GM10248 (cell line): ENCODE measurements at regions not wholly inside any gene's neighbourhood (a gene's known extent, or its start where the extent isn't known, plus 50 kb on each side); places are given as distances from the start of the nearest gene placed in this dataset.

Experiments used
- CTCF ChIA-PET: fragments of 300-600 bp; sonication (Branson Sonifier 250); formaldehyde crosslinking; extraction: SDS; loops from one replicate; lab custom pipeline; 2021; ENCODE audit warnings: antibody characterized with exemption; lab: Yijun Ruan, JAX
- POLR2A ChIA-PET: fragments of 350-650 bp; sonication (Branson Sonifier 250); formaldehyde crosslinking; extraction: SDS; loops from one replicate; lab custom pipeline; 2020; ENCODE audit warnings: antibody characterized with exemption; lab: Yijun Ruan, JAX
- DNase-seq: peaks from one replicate; pipeline ENCODE4 v3.0.0; 2012; ENCODE audit errors: extremely low spot score
- TF ChIP-seq, protein P1 (sequence below): IDR thresholded peaks from 2 replicates; pipeline ENCODE4 v1.5.1; 2012; ENCODE audit warnings: mild to moderate bottlenecking, low read depth; ENCODE audit errors: extremely low read depth, missing control alignments, control extremely low read depth

DNA sequence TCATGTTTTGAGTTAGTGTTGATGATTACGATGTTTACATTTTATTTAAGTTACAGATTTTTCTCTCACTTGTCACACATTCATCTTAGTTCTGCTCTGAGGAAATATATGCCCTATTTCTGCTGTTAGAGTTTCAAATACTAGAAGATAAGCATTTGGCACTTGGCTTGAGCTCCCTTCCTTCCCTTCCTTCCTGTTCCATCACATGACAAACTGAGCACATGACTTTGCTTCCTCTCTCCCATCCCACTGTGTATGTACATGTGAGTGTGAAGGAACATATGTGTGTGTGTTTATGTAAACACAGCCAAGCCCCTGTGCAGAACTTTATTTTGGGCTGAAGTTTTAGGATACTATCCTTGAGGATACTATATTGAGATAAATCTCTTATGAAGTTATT lies 795.9 kb upstream of the IGFBP3 start:
- ChIA-PET POLR2A (no interaction called here), CTCF (no interaction called here)
- DNase-seq: no peak

DNA sequence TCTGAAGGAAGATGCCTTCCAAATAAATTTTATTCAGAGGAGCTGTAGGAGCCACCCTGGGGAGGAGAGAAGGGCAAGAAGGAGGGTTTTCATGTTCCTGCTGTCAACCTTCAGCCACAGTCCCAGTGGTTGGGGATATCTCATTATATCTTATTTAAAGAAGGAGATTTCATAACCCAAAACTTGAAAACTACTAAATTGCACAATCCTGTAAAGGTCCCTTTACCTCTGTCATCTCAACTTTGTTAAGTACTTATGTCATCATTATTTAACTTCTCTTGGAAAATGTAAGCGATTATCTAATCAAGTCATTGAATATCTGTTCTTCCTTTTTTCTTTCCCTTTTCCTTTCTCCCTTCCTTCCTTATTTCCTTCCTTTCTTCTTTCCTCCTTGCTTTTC lies 794.5 kb upstream of the IGFBP3 start:
- TF ChIP-seq, protein P1, sequence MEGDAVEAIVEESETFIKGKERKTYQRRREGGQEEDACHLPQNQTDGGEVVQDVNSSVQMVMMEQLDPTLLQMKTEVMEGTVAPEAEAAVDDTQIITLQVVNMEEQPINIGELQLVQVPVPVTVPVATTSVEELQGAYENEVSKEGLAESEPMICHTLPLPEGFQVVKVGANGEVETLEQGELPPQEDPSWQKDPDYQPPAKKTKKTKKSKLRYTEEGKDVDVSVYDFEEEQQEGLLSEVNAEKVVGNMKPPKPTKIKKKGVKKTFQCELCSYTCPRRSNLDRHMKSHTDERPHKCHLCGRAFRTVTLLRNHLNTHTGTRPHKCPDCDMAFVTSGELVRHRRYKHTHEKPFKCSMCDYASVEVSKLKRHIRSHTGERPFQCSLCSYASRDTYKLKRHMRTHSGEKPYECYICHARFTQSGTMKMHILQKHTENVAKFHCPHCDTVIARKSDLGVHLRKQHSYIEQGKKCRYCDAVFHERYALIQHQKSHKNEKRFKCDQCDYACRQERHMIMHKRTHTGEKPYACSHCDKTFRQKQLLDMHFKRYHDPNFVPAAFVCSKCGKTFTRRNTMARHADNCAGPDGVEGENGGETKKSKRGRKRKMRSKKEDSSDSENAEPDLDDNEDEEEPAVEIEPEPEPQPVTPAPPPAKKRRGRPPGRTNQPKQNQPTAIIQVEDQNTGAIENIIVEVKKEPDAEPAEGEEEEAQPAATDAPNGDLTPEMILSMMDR: no peak
- POLR2A ChIA-PET: no interaction called here
- no peak for DNase-seq
- CTCF ChIA-PET: interaction anchor here (0.7 to 1.3 kb wide), 2 partner anchors 8 to 27 kb away, joined by 3 to 4 read pairs; no protein-coding TSS in a partner anchor

More for the DNA sequence above, 795.9 kb upstream of the IGFBP3 start:
- TF ChIP-seq, protein P1: no peak

DNA sequence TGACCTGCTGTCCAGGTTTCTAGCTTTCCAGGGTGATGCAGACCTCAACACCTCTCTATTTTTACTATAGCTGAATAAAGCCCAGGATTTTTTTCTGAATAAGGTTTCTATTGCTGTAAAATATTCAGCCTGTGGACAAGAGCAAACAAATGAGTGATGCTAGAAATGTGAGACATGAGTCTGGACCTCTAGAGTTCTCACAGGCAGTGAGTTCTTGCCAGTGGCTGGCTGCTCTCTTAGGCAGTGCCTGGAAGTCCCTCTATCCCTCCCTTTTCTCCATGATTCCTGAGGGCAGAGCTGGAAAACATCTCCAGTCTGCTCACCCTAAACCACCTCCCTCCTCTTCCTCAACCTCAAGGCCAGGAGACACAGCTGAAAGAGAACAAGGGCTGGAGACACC lies 793.8 kb upstream of the IGFBP3 start:
- POLR2A ChIA-PET: no interaction called here
- CTCF ChIA-PET: interaction anchor here (0.7 to 1.3 kb wide), 2 partner anchors 9 to 27 kb away, joined by 3 to 4 read pairs; no protein-coding TSS in a partner anchor

DNA sequence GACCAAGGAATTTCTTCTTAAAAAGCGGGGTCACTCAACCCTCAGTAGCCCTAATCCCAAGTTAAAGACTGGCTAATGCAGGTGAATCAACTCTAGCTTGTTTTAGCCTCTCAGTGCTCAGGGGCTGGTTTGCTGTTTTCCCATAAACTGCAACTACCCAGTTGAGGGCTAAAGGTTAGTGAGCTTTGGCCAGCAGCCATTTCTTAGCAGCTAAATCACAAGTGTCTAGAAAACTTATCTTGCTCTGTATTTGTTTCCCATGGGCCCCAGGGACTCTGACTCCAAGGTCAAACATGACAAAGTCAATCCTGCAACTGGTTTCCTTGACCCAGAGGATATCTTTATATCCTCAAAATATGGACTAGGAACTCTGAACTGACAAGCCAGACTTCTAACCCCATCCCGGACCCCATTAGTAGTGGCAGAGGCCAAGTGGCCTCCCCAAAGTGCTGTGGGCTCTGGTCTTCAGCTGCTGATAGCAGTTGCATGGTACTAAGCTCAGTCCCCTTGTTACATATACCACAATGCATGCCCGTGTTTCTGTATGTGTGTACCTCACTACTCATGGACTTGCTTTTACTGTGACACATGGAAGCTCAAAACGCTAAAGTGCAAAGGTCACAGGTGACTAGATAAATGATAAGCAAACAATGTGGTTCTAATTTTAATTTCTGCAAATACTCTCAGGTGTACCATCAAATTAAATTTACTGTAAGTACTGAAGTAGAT lies 793.0 kb upstream of the IGFBP3 start:
- ChIA-PET CTCF (interaction anchor here (1.0 to 1.3 kb wide), 3 partner anchors 8 to 19 kb away, joined by 3 to 6 read pairs (median 4); no protein-coding TSS in a partner anchor), POLR2A (no interaction called here)

More for the DNA sequence above, 793.8 kb upstream of the IGFBP3 start:
- DNase-seq: no peak
- TF ChIP-seq, protein P1: no peak

DNA sequence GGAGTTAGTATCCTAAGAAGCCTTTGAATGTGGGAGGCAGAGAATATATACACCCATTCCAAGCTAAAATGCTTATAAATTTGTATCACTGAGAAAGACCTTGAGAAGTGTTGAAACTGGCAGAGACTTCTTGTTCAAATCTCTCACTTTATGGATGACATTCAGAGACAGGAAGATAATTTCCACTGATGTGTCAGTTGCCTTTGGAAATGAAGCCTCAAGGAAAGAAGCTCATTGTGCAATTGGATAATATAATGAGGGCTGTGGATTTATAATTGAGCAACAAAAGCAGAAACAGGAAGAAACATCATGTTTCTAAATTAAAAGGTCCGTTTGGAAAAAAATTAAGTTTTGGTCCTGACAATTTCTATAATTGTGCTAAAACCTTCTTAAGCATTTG lies 789.9 kb upstream of the IGFBP3 start:
- no peak for DNase-seq
- TF ChIP-seq, protein P1: no peak
- CTCF ChIA-PET: interaction anchor here (1.6 kb wide), 1 partner anchor 11 kb away, joined by 4 read pairs; no protein-coding TSS in a partner anchor
- POLR2A ChIA-PET: no interaction called here

More for the DNA sequence above, 793.0 kb upstream of the IGFBP3 start:
- no peak for DNase-seq
- TF ChIP-seq, protein P1: no peak

DNA sequence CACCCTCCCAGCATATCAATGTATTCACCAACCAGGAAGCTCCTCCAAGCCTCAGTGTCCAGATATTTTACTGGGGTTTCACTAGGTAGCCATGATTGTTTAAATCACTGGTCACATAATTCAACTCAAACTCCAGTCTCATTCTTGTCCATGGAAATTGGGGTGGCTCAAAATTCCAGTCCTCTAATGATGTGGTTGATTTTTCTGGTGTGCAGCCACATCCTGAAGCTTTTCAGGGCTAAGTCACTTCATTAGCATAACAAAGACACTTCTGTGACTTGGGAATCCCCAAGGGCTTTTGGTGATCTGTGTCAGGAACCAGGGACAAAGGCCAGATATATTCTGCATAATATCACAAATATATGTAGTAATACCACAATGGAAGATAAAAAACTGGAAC lies 786.9 kb upstream of the IGFBP3 start:
- POLR2A ChIA-PET: no interaction called here
- CTCF ChIA-PET: no interaction called here
- TF ChIP-seq, protein P1: no peak
- no peak for DNase-seq
